Calu3 (cell line): ENCODE measurements at regions not wholly inside any gene's neighbourhood (a gene's known extent, or its start where the extent isn't known, plus 50 kb on each side); places are given as distances from the start of the nearest gene placed in this dataset.

Experiments used
- BruUV-seq: library from RNA; stranded (reverse); fragments of 400-500 nt; replicated peaks from 2 replicates; lab custom pipeline; 2021; lab: Mats Ljungman, UMichigan
- CTCF ChIA-PET: fragments of 300-600 bp; sonication (Branson Sonifier 250); formaldehyde crosslinking; loops from one replicate; lab custom pipeline; 2022; ENCODE audit warnings: antibody characterized with exemption; lab: Charles Lee
- DNase-seq: peaks from one replicate; pipeline ENCODE4 v3.0.0; 2022
- H3K27ac Mint-ChIP-seq: one replicate; pipeline ENCODE4 v1.8.0; 2022; ENCODE audit warnings: mixed read lengths; ENCODE audit not compliant: unreplicated experiment
- H3K27me3 Mint-ChIP-seq: one replicate; pipeline ENCODE4 v1.8.0; 2022; ENCODE audit warnings: mixed read lengths; ENCODE audit not compliant: unreplicated experiment
- H3K36me3 Mint-ChIP-seq: one replicate; pipeline ENCODE4 v1.8.0; 2022; ENCODE audit warnings: mild to moderate bottlenecking, moderate library complexity, mixed read lengths; ENCODE audit not compliant: insufficient read depth, unreplicated experiment
- H3K4me1 Mint-ChIP-seq: one replicate; pipeline ENCODE4 v1.8.0; 2022; ENCODE audit warnings: mild to moderate bottlenecking, low read depth, mixed read lengths; ENCODE audit not compliant: unreplicated experiment
- H3K4me3 Mint-ChIP-seq: one replicate; pipeline ENCODE4 v1.8.0; 2022; ENCODE audit warnings: mild to moderate bottlenecking, low read depth, moderate library complexity, mixed read lengths; ENCODE audit not compliant: unreplicated experiment
- H3K9me3 Mint-ChIP-seq: one replicate; pipeline ENCODE4 v1.8.0; 2022; ENCODE audit warnings: low read depth, mixed read lengths; ENCODE audit not compliant: unreplicated experiment
- intact Hi-C: fragments of 100-400 bp; cut with micrococcal nuclease; formaldehyde crosslinking; loops from one replicate; pipeline ENCODE4 v1.10.0; 2022; ENCODE audit not compliant: unreplicated experiment
- TF ChIP-seq, protein P1 (sequence below): fragments of 200-600 bp; IDR thresholded peaks from one replicate; pipeline ENCODE4 v1.8.0; 2022; ENCODE audit warnings: antibody characterized with exemption; ENCODE audit not compliant: unreplicated experiment

DNA sequence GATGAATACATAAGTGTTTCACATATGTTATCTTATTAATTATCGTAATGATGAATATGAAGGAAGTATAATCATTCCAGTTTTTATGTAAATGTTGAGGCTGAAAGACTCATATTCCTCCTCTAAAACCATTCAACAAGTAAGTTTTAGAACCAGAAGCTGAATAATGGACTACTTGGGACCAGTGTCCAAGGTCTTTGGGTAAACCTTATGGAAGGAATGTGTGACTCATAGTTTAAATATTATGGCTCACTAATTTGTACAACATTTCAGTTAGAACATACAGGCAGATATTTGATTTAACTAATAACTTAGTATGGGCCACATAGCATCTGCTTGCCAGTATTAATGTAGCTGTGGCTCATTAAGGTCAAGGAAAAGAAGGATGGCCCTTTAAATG, 209.6 kb downstream of the TFAP2B start:
- DNase-seq, result no peak
- Mint-ChIP-seq H3K36me3 (no peaks in the 10 kb centered on the region), H3K9me3 (no peaks in the 10 kb centered on the region), H3K4me1 (no peaks in the 10 kb centered on the region), H3K27me3 (no peaks in the 10 kb centered on the region), H3K27ac (no peak overlapping the region), H3K4me3 (no peak overlapping the region)
- intact Hi-C loops, result loop anchor here (10.0 kb wide), 1 partner anchor 213 kb away; the partner anchor contains the start of gene TFAP2B
- TF ChIP-seq, protein P1, sequence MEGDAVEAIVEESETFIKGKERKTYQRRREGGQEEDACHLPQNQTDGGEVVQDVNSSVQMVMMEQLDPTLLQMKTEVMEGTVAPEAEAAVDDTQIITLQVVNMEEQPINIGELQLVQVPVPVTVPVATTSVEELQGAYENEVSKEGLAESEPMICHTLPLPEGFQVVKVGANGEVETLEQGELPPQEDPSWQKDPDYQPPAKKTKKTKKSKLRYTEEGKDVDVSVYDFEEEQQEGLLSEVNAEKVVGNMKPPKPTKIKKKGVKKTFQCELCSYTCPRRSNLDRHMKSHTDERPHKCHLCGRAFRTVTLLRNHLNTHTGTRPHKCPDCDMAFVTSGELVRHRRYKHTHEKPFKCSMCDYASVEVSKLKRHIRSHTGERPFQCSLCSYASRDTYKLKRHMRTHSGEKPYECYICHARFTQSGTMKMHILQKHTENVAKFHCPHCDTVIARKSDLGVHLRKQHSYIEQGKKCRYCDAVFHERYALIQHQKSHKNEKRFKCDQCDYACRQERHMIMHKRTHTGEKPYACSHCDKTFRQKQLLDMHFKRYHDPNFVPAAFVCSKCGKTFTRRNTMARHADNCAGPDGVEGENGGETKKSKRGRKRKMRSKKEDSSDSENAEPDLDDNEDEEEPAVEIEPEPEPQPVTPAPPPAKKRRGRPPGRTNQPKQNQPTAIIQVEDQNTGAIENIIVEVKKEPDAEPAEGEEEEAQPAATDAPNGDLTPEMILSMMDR, result no peak
- BruUV-seq, result no TSS peak
- CTCF ChIA-PET, result no interaction called here

DNA sequence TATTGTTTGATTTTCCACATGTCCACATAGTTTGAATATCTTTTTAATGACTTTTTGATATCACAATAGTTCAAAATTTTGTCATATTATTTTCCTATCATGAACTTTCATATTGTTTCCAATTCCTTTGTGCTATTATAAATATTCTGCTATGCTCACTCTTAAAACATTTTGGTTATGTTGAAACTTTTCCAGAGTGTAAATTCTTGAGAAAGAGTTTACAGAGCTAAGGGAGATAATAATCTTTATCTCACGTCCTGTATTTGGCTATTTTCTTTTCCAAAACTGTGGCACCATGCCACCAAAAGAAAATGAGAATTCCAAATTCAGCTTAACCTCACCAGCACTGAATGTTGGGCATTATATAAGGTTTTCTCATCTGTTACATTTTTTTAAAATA, 210.9 kb downstream of the TFAP2B start:
- TF ChIP-seq, protein P1, result no peak
- Mint-ChIP-seq H3K9me3 (peaks cover 4% of the 10 kb centered on the region), H3K27me3 (no peaks in the 10 kb centered on the region), H3K4me1 (no peaks in the 10 kb centered on the region), H3K36me3 (no peaks in the 10 kb centered on the region), H3K4me3 (no peak overlapping the region), H3K27ac (no peak overlapping the region)
- DNase-seq, result no peak
- BruUV-seq, result no TSS peak
- intact Hi-C loops, result loop anchor here (10.0 kb wide), 1 partner anchor 215 kb away; the partner anchor contains the start of gene TFAP2B
- CTCF ChIA-PET, result no interaction called here

DNA sequence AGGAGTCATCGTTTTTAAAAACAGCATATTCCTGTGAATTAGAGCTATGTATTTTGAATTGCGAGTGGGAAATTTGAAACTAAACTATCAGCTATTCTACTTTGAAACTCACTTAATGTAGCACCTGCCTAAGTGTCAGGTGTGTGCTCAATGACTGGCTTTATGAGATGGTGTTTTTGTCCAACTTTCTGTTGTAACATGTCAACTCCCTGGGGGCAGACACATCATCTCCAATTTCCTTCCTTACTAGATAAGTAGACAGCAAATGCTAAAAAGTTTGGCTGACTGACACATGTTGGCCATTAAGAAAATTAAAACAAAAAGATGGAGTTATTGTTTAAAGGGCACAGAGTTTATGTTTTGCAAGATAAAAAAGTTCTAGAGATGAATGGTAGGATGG, 226.9 kb downstream of the TFAP2B start:
- no TSS peak for BruUV-seq
- CTCF ChIA-PET, result no interaction called here
- peaks cover 4% of the 10 kb centered on the region for H3K9me3 Mint-ChIP-seq
- TF ChIP-seq, protein P1, result no peak
- H3K36me3 Mint-ChIP-seq, result no peaks in the 10 kb centered on the region
- no peak overlapping the region for H3K27ac Mint-ChIP-seq
- H3K27me3 Mint-ChIP-seq, result no peaks in the 10 kb centered on the region
- H3K4me3 Mint-ChIP-seq, result no peak overlapping the region
- intact Hi-C loops, result no loop called here
- no peaks in the 10 kb centered on the region for H3K4me1 Mint-ChIP-seq
- no peak for DNase-seq

DNA sequence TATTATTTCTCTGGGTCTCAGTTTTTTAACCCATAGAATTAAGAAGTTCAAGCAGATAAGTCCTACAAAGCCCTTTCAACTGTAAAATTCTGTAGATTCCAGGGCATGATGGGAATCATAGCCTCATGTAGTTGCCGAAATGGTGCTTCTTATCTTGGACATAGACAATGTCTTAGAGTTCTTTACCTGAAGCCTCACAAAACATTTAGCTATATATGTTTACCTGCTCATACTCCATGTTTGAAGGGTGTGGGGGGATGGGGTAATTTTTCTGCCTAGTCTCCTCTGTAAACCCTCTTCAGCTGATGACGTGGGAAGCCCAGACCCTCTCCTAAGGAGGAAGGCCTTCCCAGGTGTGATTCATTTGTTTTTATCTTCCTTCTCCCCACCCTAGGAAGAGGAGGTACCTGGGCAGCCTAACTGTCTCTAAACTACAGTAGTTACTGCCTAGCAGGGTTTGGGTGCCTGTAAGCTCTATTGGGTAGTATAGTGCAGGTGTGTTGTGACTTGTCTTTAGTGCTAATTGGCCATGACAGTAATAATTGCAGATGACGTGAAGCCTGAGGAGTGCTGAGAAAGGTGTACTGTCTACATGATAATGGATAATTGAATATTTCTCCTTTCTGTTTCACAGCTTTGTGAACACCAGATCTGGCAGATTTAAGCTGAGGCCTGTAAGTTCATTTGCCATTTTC, 230.8 kb downstream of the TFAP2B start:
- no peak for DNase-seq
- BruUV-seq, result no TSS peak
- Mint-ChIP-seq H3K9me3 (peaks cover 11% of the 10 kb centered on the region), H3K4me3 (no peak overlapping the region), H3K4me1 (no peaks in the 10 kb centered on the region), H3K27ac (no peak overlapping the region), H3K36me3 (no peaks in the 10 kb centered on the region), H3K27me3 (no peaks in the 10 kb centered on the region)
- intact Hi-C loops, result no loop called here
- TF ChIP-seq, protein P1, result no peak
- CTCF ChIA-PET, result no interaction called here
